Osteocyte (in vitro differentiated cells): ENCODE measurements at regions not wholly inside any gene's neighbourhood (a gene's known extent, or its start where the extent isn't known, plus 50 kb on each side); places are given as distances from the start of the nearest gene placed in this dataset.

Experiments used
- DNase-seq: peaks from one replicate; pipeline ENCODE4 v3.0.0; 2021; ENCODE audit warnings: mixed read lengths; ENCODE audit not compliant: unreplicated experiment; ENCODE audit errors: extremely low spot score
- H3K27ac Mint-ChIP-seq: one replicate; pipeline ENCODE4 v1.8.0; 2021; ENCODE audit warnings: mild to moderate bottlenecking, mixed read lengths; ENCODE audit not compliant: unreplicated experiment
- H3K27me3 Mint-ChIP-seq: one replicate; pipeline ENCODE4 v1.8.0; 2021; ENCODE audit warnings: mixed read lengths; ENCODE audit not compliant: unreplicated experiment
- H3K36me3 Mint-ChIP-seq: one replicate; pipeline ENCODE4 v1.8.0; 2021; ENCODE audit warnings: mixed read lengths; ENCODE audit not compliant: unreplicated experiment
- H3K4me1 Mint-ChIP-seq: one replicate; pipeline ENCODE4 v1.8.0; 2021; ENCODE audit warnings: mixed read lengths; ENCODE audit not compliant: unreplicated experiment
- H3K4me3 Mint-ChIP-seq: one replicate; pipeline ENCODE4 v1.8.0; 2021; ENCODE audit warnings: mild to moderate bottlenecking, moderate library complexity, mixed read lengths; ENCODE audit not compliant: unreplicated experiment
- H3K9me3 Mint-ChIP-seq: one replicate; pipeline ENCODE4 v1.8.0; 2021; ENCODE audit warnings: mixed read lengths; ENCODE audit not compliant: unreplicated experiment
- CTCF ChIP-seq: fragments of 200-600 bp; sonication (generic); IDR thresholded peaks from 2 replicates; pipeline ENCODE4 v1.5.0; 2021; ENCODE audit warnings: antibody characterized with exemption, mild to moderate bottlenecking, moderate library complexity

- no peak overlapping the region for H3K27ac Mint-ChIP-seq
- peaks cover 13% of the 10 kb centered on the region for H3K9me3 Mint-ChIP-seq
- no peaks in the 10 kb centered on the region for H3K36me3 Mint-ChIP-seq
- H3K4me1 Mint-ChIP-seq: peaks cover 57% of the 10 kb centered on the region
- no peak for TF ChIP-seq CTCF
- H3K27me3 Mint-ChIP-seq: no peaks in the 10 kb centered on the region
- DNase-seq: no peak
- H3K4me3 Mint-ChIP-seq: no peak overlapping the region
These were observed 347.0 kb upstream of the ADAMTSL1 start for GRCh38 chr9:18126831-18127498.

- Mint-ChIP-seq H3K27me3 (no peaks in the 10 kb centered on the region), H3K4me3 (no peak overlapping the region), H3K9me3 (peaks cover 18% of the 10 kb centered on the region), H3K4me1 (peaks cover 52% of the 10 kb centered on the region), H3K27ac (no peak overlapping the region), H3K36me3 (no peaks in the 10 kb centered on the region)
- DNase-seq: no peak
- no peak for TF ChIP-seq CTCF
These were observed 346.5 kb upstream of the ADAMTSL1 start for GRCh38 chr9:18127499-18127875.

GRCh38 chr9:18129809-18130334, 344.1 kb upstream of the ADAMTSL1 start:
- Mint-ChIP-seq H3K27me3 (no peaks in the 10 kb centered on the region), H3K9me3 (peaks cover 19% of the 10 kb centered on the region), H3K4me1 (peaks cover 38% of the 10 kb centered on the region), H3K4me3 (no peak overlapping the region), H3K27ac (no peak overlapping the region), H3K36me3 (no peaks in the 10 kb centered on the region)
- DNase-seq: no peak
- no peak for TF ChIP-seq CTCF

- no peak overlapping the region for H3K27ac Mint-ChIP-seq
- peaks cover 11% of the 10 kb centered on the region for H3K4me1 Mint-ChIP-seq
- H3K27me3 Mint-ChIP-seq: no peaks in the 10 kb centered on the region
- DNase-seq: no peak
- no peak for TF ChIP-seq CTCF
- no peaks in the 10 kb centered on the region for H3K36me3 Mint-ChIP-seq
- peaks cover 11% of the 10 kb centered on the region for H3K9me3 Mint-ChIP-seq
- no peak overlapping the region for H3K4me3 Mint-ChIP-seq
These were observed 337.5 kb upstream of the ADAMTSL1 start for GRCh38 chr9:18136354-18136994.

- Mint-ChIP-seq H3K36me3 (no peaks in the 10 kb centered on the region), H3K9me3 (no peaks in the 10 kb centered on the region)
These were observed 336.1 kb upstream of the ADAMTSL1 start for GRCh38 chr9:18137815-18138214.

More at GRCh38 chr9:18137815-18138214, 336.1 kb upstream of the ADAMTSL1 start:
- Mint-ChIP-seq H3K27me3 (no peaks in the 10 kb centered on the region), H3K4me3 (no peak overlapping the region), H3K27ac (no peak overlapping the region), H3K4me1 (peaks cover 11% of the 10 kb centered on the region)
- no peak for TF ChIP-seq CTCF
- no peak for DNase-seq
